GM12891 (cell line): ENCODE measurements at regions not wholly inside any gene's neighbourhood (a gene's known extent, or its start where the extent isn't known, plus 50 kb on each side); places are given as distances from the start of the nearest gene placed in this dataset.

Experiments
- POLR2A ChIP-seq: IDR thresholded peaks from 2 replicates; pipeline ENCODE4 v1.6.1; 2011; ENCODE audit warnings: low read depth, low read length, control low read depth
- POLR2AphosphoS5 ChIP-seq: IDR thresholded peaks from 2 replicates; pipeline ENCODE4 v1.6.1; 2011; ENCODE audit warnings: low read depth, low read length, control low read depth
- TAF1 ChIP-seq: IDR thresholded peaks from 2 replicates; pipeline ENCODE4 v1.6.1; 2011; ENCODE audit warnings: low read depth, low read length, control low read depth

DNA sequence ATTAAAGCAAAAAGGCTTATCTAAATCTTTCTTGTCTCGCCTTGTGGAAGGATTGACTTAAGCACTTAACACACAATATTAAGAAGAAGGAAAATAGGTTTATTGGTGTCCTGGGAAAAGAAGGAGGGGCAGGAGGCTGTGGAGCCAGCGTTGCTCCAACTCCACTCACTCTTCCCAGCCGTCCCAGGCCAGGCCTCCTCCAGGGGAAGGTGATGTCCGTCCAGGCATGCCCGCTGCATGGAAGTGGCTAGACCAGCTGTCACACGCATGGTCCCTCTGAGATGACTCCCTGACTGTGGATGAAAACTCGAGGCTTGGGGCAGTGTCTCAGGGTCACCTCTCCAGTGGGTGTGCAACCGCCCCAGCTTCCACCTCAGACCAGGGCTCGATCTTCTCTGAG lies 281.1 kb downstream of the GALR1 start:
- TF ChIP-seq POLR2A (no peak), POLR2AphosphoS5 (no peak), TAF1 (no peak)
